H9 (cell line): ENCODE measurements at regions not wholly inside any gene's neighbourhood (a gene's known extent, or its start where the extent isn't known, plus 50 kb on each side); places are given as distances from the start of the nearest gene placed in this dataset.

Source experiments
- DNase-seq: peaks from one replicate; pipeline ENCODE4 v3.0.0-alpha.2; 2017
- H2AFZ ChIP-seq: one replicate; pipeline ENCODE4 v1.6.1; 2013; ENCODE audit warnings: mild to moderate bottlenecking, low read length, control low read depth, moderate library complexity
- H2AK5ac ChIP-seq: 2 replicates; pipeline ENCODE4 v1.6.1; 2013; ENCODE audit warnings: low read length, control low read depth, mixed read lengths; ENCODE audit not compliant: insufficient read length
- H2BK120ac ChIP-seq: one replicate; pipeline ENCODE4 v1.6.1; 2013; ENCODE audit warnings: low read depth, mild to moderate bottlenecking, low read length, control low read depth, inconsistent platforms; ENCODE audit not compliant: poor library complexity, severe bottlenecking
- H2BK12ac ChIP-seq: 2 replicates; pipeline ENCODE4 v1.6.1; 2013; ENCODE audit warnings: low read length, control low read depth, mixed read lengths, low read depth; ENCODE audit not compliant: insufficient read length
- H2BK15ac ChIP-seq: 2 replicates; pipeline ENCODE4 v1.6.1; 2013; ENCODE audit warnings: low read depth, low read length, control low read depth
- H2BK20ac ChIP-seq: one replicate; pipeline ENCODE4 v1.6.1; 2013; ENCODE audit warnings: low read depth, mild to moderate bottlenecking, low read length, control low read depth, inconsistent platforms; ENCODE audit not compliant: poor library complexity, severe bottlenecking
- H2BK5ac ChIP-seq: 2 replicates; pipeline ENCODE4 v1.6.1; 2013; ENCODE audit warnings: low read length, control low read depth, mixed read lengths; ENCODE audit not compliant: insufficient read length
- H3K14ac ChIP-seq: 2 replicates; pipeline ENCODE4 v1.6.1; 2013; ENCODE audit warnings: low read length, control low read depth; ENCODE audit not compliant: insufficient read depth
- H3K18ac ChIP-seq: 2 replicates; pipeline ENCODE4 v1.6.1; 2013; ENCODE audit warnings: low read depth, mild to moderate bottlenecking, mixed read lengths, low read length, control low read depth; ENCODE audit not compliant: insufficient read length
- H3K23ac ChIP-seq: 2 replicates; pipeline ENCODE4 v1.6.1; 2013; ENCODE audit warnings: low read length, control low read depth, mixed read lengths, low read depth; ENCODE audit not compliant: insufficient read length
- H3K23me2 ChIP-seq: 2 replicates; pipeline ENCODE4 v1.6.1; 2013; ENCODE audit warnings: low read depth, mild to moderate bottlenecking, mixed read lengths, low read length, control low read depth; ENCODE audit not compliant: insufficient read length, poor library complexity, severe bottlenecking
- H3K27ac ChIP-seq: 2 replicates; pipeline ENCODE4 v1.5.1; 2013; ENCODE audit warnings: low read length, control low read depth, mixed read lengths, low read depth; ENCODE audit not compliant: insufficient read length
- H3K27me3 ChIP-seq: 2 replicates; pipeline ENCODE4 v1.6.1; 2013; ENCODE audit warnings: low read length, control low read depth, inconsistent platforms; ENCODE audit not compliant: insufficient read depth
- H3K4ac ChIP-seq: 2 replicates; pipeline ENCODE4 v1.6.1; 2013; ENCODE audit warnings: low read depth, mild to moderate bottlenecking, control low read depth, inconsistent platforms, low read length, moderate library complexity
- H3K4me1 ChIP-seq: 2 replicates; pipeline ENCODE4 v1.6.1; 2013; ENCODE audit warnings: low read length, control low read depth, inconsistent platforms; ENCODE audit not compliant: insufficient read depth
- H3K4me2 ChIP-seq: 2 replicates; pipeline ENCODE4 v1.6.1; 2013; ENCODE audit warnings: low read length, control low read depth, mixed read lengths; ENCODE audit not compliant: insufficient read length, insufficient read depth
- H3K56ac ChIP-seq: 2 replicates; pipeline ENCODE4 v1.6.1; 2013; ENCODE audit warnings: low read depth, mild to moderate bottlenecking, mixed read lengths, low read length, control low read depth; ENCODE audit not compliant: insufficient read length
- H3K79me1 ChIP-seq: 2 replicates; pipeline ENCODE4 v1.6.1; 2013; ENCODE audit warnings: low read depth, mild to moderate bottlenecking, moderate library complexity, low read length, control low read depth, inconsistent platforms; ENCODE audit not compliant: insufficient read depth, poor library complexity, severe bottlenecking
- H3K79me2 ChIP-seq: 2 replicates; pipeline ENCODE4 v1.6.1; 2013; ENCODE audit warnings: low read length, control low read depth, inconsistent platforms; ENCODE audit not compliant: insufficient read depth
- H3K9ac ChIP-seq: 2 replicates; pipeline ENCODE4 v1.6.1; 2013; ENCODE audit warnings: low read length, control low read depth, mixed read lengths; ENCODE audit not compliant: insufficient read length; ENCODE audit errors: extremely low read depth
- H3K9me3 ChIP-seq: one replicate; pipeline ENCODE4 v1.6.1; 2013; ENCODE audit warnings: low read depth, low read length, inconsistent platforms; ENCODE audit not compliant: control insufficient read depth
- H3T11ph ChIP-seq: one replicate; pipeline ENCODE4 v1.6.1; 2013; ENCODE audit warnings: mild to moderate bottlenecking, low read length, control low read depth, inconsistent platforms
- H4K20me1 ChIP-seq: one replicate; pipeline ENCODE4 v1.6.1; 2013; ENCODE audit not compliant: control insufficient read depth, insufficient read length, insufficient read depth
- H4K5ac ChIP-seq: 2 replicates; pipeline ENCODE4 v1.6.1; 2013; ENCODE audit warnings: low read depth, mild to moderate bottlenecking, mixed read lengths, low read length, control low read depth; ENCODE audit not compliant: insufficient read length
- H4K8ac ChIP-seq: replicated peaks from 2 replicates; pipeline ENCODE4 v1.6.1; 2013; ENCODE audit warnings: low read length, control low read depth, mixed read lengths, low read depth; ENCODE audit not compliant: insufficient read length
- H4K91ac ChIP-seq: 2 replicates; pipeline ENCODE4 v1.6.1; 2013; ENCODE audit warnings: low read depth, mild to moderate bottlenecking, moderate library complexity, mixed read lengths, low read length, control low read depth; ENCODE audit not compliant: insufficient read length
- H3K27ac Mint-ChIP-seq, 3 experiments: 2 replicates in 2 of 3; 3 replicates in 1 of 3; pipeline ENCODE4 v1.8.0; 2020 to 2021; ENCODE audit warnings: mixed read lengths in 3 of 3, mild to moderate bottlenecking in 1 of 3, moderate library complexity in 1 of 3
- H3K27me3 Mint-ChIP-seq: 2 replicates; pipeline ENCODE4 v1.8.0; 2021; ENCODE audit warnings: low read depth, mild to moderate bottlenecking, moderate library complexity, mixed read lengths
- H3K36me3 Mint-ChIP-seq, 3 experiments: 2 replicates in 2 of 3; 3 replicates in 1 of 3; pipeline ENCODE4 v1.8.0; 2020 to 2021; ENCODE audit warnings: low read depth in 3 of 3, mixed read lengths in 3 of 3; ENCODE audit not compliant: insufficient read depth in 1 of 3
- H3K4me1 Mint-ChIP-seq, 2 experiments: 2 replicates each; pipeline ENCODE4 v1.8.0; 2020; ENCODE audit warnings: mixed read lengths in 2 of 2
- H3K4me3 Mint-ChIP-seq, 2 experiments: 2 replicates in 1 of 2; 3 replicates in 1 of 2; pipeline ENCODE4 v1.8.0; 2020 to 2021; ENCODE audit warnings: mild to moderate bottlenecking in 2 of 2, mixed read lengths in 2 of 2, moderate library complexity in 1 of 2
- H3K9me3 Mint-ChIP-seq, 2 experiments: 2 replicates in 1 of 2; 3 replicates in 1 of 2; pipeline ENCODE4 v1.8.0; 2020; ENCODE audit warnings: mild to moderate bottlenecking in 2 of 2, mixed read lengths in 2 of 2, moderate library complexity in 1 of 2
- WGBS: extraction: QIAGEN DNeasy Blood & Tissue Kit; methylation state at CpG from one replicate; pipeline ENCODE4 v1.1.7; 2013; ENCODE audit warnings: missing lambda C conversion rate, low lambda C conversion rate, mixed read lengths; ENCODE audit not compliant: insufficient read length; ENCODE audit errors: extremely low coverage; 5-methylcytosine and 5-hydroxymethylcytosine counted together
- TF ChIP-seq, protein P1 (sequence below): fragments of 200-600 bp; sonication (generic); conservative IDR thresholded peaks from 3 replicates; pipeline ENCODE4 v1.8.0; 2021; ENCODE audit warnings: antibody characterized with exemption, mild to moderate bottlenecking

DNA sequence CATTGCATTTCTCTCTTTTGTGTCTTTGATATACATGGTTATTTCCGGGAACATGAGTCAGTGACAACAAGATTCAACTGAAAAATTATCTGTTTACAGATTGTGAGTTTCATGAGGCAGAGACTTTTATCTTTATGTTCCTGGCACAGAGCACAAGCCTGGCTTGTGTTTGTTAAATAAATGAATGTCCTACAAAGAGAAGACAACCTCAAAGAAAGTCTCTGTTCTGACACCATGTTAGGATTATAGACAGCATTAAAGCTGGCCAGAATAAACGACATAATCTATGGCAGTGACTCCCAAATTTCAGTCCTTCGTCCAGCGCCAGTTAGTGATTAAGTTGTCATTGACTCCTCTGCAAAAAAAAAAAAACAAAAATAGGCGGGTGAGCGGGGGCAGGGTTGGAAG, 97.4 kb upstream of the DNAJC10 start:
- H3K27me3 ChIP-seq, result no peaks in the 10 kb centered on the region
- H3K4me1 ChIP-seq, result peaks cover 5% of the 10 kb centered on the region
- Mint-ChIP-seq H3K27ac (no peak overlapping the region; a peak in 1 of 7 replicates), H3K27me3 (no peaks in the 10 kb centered on the region), H3K4me3 (no peak overlapping the region), H3K36me3 (no peaks in the 10 kb centered on the region), H3K9me3 (peaks cover 0 to 3% of the 10 kb centered on the region in 2 experiments; a peak in 1 of 5 replicates), H3K4me1 (peaks cover 28 to 35% of the 10 kb centered on the region in 2 experiments)
- H3K14ac ChIP-seq, result no peak overlapping the region
- no peak overlapping the region for H3K4ac ChIP-seq
- H3K9me3 ChIP-seq, result no peaks in the 10 kb centered on the region
- no peak overlapping the region for H3K27ac ChIP-seq
- H3K18ac ChIP-seq, result no peak overlapping the region
- H3T11ph ChIP-seq, result no peak overlapping the region
- no peak overlapping the region for H4K91ac ChIP-seq
- no peak overlapping the region for H3K4me2 ChIP-seq
- H2BK15ac ChIP-seq, result no peak overlapping the region
- H2BK5ac ChIP-seq, result no peak overlapping the region
- H4K20me1 ChIP-seq, result no peaks in the 10 kb centered on the region
- no CpG with 5 or more reads among the region's 6 CpGs for WGBS
- H3K56ac ChIP-seq, result no peak overlapping the region
- H2AFZ ChIP-seq, result no peak overlapping the region
- no peak overlapping the region for H2BK12ac ChIP-seq
- no peaks in the 10 kb centered on the region for H3K79me1 ChIP-seq
- TF ChIP-seq, protein P1, sequence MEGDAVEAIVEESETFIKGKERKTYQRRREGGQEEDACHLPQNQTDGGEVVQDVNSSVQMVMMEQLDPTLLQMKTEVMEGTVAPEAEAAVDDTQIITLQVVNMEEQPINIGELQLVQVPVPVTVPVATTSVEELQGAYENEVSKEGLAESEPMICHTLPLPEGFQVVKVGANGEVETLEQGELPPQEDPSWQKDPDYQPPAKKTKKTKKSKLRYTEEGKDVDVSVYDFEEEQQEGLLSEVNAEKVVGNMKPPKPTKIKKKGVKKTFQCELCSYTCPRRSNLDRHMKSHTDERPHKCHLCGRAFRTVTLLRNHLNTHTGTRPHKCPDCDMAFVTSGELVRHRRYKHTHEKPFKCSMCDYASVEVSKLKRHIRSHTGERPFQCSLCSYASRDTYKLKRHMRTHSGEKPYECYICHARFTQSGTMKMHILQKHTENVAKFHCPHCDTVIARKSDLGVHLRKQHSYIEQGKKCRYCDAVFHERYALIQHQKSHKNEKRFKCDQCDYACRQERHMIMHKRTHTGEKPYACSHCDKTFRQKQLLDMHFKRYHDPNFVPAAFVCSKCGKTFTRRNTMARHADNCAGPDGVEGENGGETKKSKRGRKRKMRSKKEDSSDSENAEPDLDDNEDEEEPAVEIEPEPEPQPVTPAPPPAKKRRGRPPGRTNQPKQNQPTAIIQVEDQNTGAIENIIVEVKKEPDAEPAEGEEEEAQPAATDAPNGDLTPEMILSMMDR, result no peak
- H4K5ac ChIP-seq, result no peak overlapping the region
- H4K8ac ChIP-seq, result no peak overlapping the region
- no peak overlapping the region for H2AK5ac ChIP-seq
- H2BK120ac ChIP-seq, result no peak overlapping the region
- no peak overlapping the region for H3K23ac ChIP-seq
- no peak for DNase-seq
- H3K23me2 ChIP-seq, result no peaks in the 10 kb centered on the region
- H3K9ac ChIP-seq, result no peak overlapping the region
- H2BK20ac ChIP-seq, result no peak overlapping the region
- no peaks in the 10 kb centered on the region for H3K79me2 ChIP-seq
